ENCODE measurements at regions not wholly inside any gene's neighbourhood (a gene's known extent, or its start where the extent isn't known, plus 50 kb on each side); places are given as distances from the start of the nearest gene placed in this dataset.

DNA sequence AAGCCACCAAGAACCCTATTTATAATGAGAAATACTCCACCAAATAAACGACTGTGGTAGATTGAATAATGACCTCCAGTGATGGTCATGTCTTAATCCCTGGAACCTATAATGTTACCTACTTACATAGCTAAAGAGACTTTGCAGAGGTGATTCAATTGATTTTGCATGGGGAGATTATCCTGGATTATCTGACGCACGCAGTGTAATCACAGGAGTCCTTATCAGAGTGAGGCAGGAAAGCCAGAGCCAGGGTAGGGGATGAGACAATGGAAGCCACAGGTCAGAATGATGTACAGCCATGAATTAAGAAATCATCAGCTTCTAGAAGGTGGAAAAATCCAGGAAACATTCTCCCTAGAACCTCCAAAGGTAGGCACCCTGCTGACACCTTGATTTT is 286.4 kb upstream of the SP4 start:
- no peak for TF ChIP-seq ZFX (IDR thresholded peaks at IDR 0.05; ENCODE audit: borderline replicate concordance)
- TF ChIP-seq, protein P1, sequence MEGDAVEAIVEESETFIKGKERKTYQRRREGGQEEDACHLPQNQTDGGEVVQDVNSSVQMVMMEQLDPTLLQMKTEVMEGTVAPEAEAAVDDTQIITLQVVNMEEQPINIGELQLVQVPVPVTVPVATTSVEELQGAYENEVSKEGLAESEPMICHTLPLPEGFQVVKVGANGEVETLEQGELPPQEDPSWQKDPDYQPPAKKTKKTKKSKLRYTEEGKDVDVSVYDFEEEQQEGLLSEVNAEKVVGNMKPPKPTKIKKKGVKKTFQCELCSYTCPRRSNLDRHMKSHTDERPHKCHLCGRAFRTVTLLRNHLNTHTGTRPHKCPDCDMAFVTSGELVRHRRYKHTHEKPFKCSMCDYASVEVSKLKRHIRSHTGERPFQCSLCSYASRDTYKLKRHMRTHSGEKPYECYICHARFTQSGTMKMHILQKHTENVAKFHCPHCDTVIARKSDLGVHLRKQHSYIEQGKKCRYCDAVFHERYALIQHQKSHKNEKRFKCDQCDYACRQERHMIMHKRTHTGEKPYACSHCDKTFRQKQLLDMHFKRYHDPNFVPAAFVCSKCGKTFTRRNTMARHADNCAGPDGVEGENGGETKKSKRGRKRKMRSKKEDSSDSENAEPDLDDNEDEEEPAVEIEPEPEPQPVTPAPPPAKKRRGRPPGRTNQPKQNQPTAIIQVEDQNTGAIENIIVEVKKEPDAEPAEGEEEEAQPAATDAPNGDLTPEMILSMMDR (IDR thresholded peaks at IDR 0.05), result no peak
- H3K27ac ChIP-seq, result no peak overlapping the region

DNA sequence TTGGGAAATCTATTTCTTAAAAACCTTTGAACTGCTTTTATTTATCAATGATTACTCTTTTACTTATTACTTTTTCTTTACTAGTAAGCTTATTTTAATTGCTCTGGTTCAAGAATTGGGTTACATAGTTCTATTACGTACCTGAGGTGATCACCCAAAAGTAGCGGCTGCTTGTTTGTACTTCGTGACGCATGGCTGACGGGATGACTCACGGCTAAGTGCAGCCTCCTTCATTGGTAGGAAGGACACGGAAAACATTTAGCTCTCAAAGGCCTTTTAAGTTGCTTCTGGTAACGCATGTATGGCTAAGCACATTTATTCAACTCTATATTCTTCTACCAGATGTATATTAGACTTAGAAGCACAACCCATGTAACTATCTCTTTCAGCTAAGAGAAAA is 285.8 kb upstream of the SP4 start:
- TF ChIP-seq, protein P1 (IDR thresholded peaks at IDR 0.05), result no peak
- no peak for TF ChIP-seq ZFX (IDR thresholded peaks at IDR 0.05; ENCODE audit: borderline replicate concordance)

DNA sequence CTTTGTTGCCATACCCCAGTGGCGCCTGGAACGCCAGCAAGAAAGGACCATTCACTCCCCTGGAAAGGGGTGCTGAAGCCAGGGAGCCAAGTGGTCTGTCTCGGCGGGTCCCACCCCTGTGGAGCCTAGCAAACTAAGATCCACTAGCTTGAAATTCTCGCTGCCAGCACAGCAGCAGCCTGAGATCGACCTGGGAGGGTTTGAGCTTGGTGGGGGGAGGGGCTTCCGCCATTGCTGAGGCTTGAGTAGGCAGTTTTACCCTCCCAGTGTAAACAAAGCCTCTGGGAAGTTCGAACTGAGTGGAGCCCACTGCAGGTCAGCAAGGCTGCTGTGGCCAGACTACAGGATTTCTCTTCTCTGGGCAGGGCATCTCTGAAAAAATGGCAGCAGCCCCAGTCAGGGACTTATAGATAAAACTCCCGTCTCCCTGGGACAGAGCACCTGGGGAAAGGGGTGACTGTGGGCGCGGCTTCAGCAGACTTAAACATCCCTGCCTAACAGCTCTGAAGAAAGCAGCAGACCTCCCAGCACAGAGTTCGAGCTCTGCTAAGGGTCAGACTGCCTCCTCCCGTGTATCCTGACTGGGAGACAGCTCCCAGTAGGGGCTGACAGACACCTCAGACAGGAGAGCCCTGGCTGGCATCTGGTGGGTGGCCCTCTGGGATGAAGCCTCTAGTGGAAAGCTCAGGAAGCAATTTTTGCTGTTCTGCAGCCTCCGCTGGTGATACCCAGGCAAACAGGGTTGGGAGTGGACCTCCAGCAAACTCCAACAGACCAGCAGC is 281.1 kb upstream of the SP4 start:
- H3K27ac ChIP-seq, result no peak overlapping the region
- no peak for TF ChIP-seq ZFX (IDR thresholded peaks at IDR 0.05; ENCODE audit: borderline replicate concordance)
- TF ChIP-seq, protein P1 (IDR thresholded peaks at IDR 0.05), result no peak

More for the DNA sequence above, 285.8 kb upstream of the SP4 start:
- no peak overlapping the region for H3K27ac ChIP-seq

DNA sequence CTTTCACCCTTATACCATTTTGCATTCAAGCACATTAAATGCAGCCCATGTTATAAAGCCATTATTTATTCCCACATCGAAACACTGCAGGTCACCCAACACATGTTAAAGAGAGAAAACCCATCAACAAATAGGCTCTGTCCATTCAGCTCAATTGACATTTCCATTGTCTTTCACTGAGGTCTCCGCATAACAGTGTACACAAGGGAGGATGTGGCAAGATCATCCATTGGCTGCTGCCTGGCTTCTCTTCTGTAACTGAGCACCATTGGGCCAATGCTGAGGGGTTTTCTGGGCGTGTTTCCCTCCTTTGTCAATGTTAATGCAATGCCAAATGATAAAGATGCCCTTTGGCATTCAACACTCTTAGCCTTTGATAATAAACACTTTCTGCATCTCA is 278.1 kb upstream of the SP4 start:
- TF ChIP-seq ZFX (IDR thresholded peaks at IDR 0.05; ENCODE audit: borderline replicate concordance), result no peak
- TF ChIP-seq, protein P1 (IDR thresholded peaks at IDR 0.05), result no peak
- no peak overlapping the region for H3K27ac ChIP-seq

DNA sequence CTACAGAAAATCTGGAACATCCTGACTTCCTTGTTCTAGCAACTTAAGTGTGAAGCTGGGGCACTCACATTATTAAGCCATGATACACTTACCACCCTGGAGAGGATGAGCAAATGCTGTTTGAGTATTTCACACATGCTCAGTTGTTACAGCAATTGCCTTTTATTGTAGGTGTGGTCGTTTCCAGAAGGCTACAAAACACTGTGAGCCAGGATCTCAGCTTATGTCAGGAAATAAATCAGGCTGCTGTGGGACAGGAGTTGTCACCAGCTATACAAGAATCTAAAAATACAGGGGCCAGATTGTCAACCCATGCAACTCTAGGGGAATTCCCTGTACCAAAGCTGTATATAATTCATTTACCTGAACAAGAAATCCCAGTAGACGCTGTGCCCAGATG is 273.3 kb upstream of the SP4 start:
- TF ChIP-seq ZFX (IDR thresholded peaks at IDR 0.05; ENCODE audit: borderline replicate concordance), result no peak
- TF ChIP-seq, protein P1 (IDR thresholded peaks at IDR 0.05), result no peak
- H3K27ac ChIP-seq, result no peak overlapping the region

DNA sequence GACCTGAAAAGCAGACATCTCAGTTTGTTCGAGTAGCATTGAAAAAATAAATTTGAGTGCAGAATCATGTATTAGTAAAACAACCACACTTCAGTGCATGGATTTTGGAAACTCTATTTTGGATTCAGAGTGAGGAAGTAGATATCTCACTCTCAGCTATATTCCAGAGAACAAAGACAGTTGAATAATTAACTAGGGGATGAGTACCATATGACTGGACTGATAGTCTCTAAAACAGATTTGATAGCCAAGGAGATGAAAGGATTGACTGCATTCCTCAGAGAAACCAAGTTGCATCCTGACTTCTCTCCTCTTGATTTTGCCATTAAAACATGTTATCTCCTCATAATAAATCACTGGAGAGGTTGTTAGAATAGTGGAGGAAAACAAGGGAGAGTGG is 268.4 kb upstream of the SP4 start:
- TF ChIP-seq, protein P1 (IDR thresholded peaks at IDR 0.05), result no peak
- no peak for TF ChIP-seq ZFX (IDR thresholded peaks at IDR 0.05; ENCODE audit: borderline replicate concordance)
- H3K27ac ChIP-seq, result no peak overlapping the region

DNA sequence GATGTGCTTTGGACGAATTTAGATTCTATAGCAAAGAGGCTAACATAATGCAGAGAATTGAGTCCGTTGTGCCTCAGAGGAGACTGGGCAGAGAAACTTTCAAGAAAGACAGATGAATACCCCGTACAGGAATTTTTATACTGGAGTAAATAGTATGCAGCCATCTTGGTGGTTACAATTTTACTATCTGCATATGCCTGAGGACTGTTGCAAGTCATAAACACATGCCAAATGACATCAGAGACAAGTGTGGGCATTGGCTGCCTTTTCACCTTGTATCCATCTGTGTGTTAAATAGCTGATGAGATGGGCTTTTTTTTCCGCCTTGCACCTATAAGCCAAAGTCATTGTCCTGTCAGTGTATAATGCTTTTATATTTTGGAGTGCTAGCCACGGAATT is 267.5 kb upstream of the SP4 start:
- no peak for TF ChIP-seq ZFX (IDR thresholded peaks at IDR 0.05; ENCODE audit: borderline replicate concordance)
- TF ChIP-seq, protein P1 (IDR thresholded peaks at IDR 0.05), result no peak
- H3K27ac ChIP-seq, result no peak overlapping the region
